T-helper 2 cell treated with Interferon-gamma antibody and Interleukin-4, amounts not matched to agents 100 ng/mL and 5 ng/mL, for 36 hours (primary cell): ENCODE measurements at regions not wholly inside any gene's neighbourhood (a gene's known extent, or its start where the extent isn't known, plus 50 kb on each side); places are given as distances from the start of the nearest gene placed in this dataset.

ENCODE experiments used
- intact Hi-C: fragments of 100-400 bp; cut with micrococcal nuclease; formaldehyde crosslinking; loops from one replicate; pipeline ENCODE4 v1.15.1; 2023

DNA sequence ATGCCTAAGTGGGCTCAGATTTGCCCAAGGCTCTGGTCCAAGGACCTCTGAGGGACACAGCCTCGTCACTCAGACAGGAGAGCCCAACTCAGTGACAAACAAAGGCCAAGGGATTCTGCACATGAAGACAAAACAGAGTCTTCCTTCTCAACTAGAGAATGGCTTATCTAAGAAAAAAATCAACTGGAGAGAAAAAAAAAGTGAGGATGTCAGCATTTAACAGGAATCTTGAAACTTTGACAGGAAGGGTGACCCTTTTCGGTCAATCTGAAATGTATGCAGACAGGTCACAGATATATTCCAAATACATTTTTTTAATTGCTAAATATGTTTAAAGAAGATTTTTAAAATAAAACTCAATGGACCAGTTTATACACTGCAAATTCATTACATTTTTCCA is 154.5 kb downstream of the ETS2 start:
- intact Hi-C loops = no loop called here

DNA sequence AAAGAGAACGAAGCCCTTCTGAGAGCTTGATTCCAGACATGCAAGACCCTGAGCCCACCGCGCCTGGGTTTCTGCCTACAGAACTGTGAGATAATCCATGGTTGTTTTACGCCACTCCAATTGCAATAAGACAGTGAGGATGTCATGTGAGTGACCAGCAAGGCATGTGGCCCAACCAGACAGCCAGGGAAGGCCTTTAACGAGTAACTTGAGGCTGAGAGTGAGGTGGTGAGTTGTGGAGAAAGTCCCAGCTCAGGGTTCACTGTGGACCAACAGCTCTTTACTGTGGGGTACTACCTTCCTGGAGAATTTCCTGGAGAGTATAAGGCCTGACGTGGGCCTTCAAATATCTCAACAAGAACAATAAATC is 153.9 kb downstream of the ETS2 start:
- intact Hi-C loops = loop anchor here (1.0 kb wide), 1 partner anchor 26 kb away; no protein-coding TSS in a partner anchor

GRCh38 chr21:38958940-38959691 is 153.4 kb downstream of the ETS2 start:
- intact Hi-C loops = loop anchor here (1.0 kb wide), 1 partner anchor 26 kb away; no protein-coding TSS in a partner anchor

- intact Hi-C loops = no loop called here
These were observed 152.6 kb downstream of the ETS2 start for GRCh38 chr21:38958323-38958705.

DNA sequence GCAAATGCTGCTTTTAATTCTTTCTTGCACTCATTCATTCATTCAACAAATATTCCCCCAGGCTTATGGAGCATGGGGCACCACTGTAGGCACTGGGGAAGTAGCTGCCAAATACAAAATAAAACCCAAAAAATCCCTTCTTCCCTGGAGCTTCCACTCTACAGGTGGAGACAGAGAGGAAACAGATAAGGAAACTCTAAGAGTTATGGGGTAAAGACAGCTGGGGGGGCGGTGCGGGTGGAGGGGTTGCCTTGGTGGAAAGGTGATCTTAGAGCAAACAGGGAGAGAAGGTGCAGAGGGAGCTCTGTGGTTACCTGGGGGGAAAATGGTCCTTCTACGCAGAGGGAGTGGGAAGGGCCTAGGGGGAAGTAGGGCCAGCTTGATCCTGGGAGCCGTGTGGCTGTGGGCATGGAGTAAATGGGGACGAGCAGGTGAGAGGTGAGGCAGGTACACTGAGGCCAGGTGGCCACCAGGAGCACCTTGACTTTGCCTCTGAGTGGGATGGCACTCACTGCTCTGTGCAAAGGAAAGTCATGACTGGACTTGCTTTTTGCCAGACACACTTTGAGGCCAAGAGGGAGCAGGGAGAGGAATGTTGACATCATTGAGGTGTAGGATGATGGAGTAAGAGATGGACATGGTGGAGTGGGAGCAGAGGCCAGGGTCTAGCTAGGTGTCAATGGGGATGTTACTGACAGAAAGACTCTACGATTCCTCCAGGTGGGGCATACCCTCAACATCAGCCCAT is 152.0 kb downstream of the ETS2 start:
- intact Hi-C loops = loop anchor here (2.0 kb wide), 1 partner anchor 19 kb away; no protein-coding TSS in a partner anchor

DNA sequence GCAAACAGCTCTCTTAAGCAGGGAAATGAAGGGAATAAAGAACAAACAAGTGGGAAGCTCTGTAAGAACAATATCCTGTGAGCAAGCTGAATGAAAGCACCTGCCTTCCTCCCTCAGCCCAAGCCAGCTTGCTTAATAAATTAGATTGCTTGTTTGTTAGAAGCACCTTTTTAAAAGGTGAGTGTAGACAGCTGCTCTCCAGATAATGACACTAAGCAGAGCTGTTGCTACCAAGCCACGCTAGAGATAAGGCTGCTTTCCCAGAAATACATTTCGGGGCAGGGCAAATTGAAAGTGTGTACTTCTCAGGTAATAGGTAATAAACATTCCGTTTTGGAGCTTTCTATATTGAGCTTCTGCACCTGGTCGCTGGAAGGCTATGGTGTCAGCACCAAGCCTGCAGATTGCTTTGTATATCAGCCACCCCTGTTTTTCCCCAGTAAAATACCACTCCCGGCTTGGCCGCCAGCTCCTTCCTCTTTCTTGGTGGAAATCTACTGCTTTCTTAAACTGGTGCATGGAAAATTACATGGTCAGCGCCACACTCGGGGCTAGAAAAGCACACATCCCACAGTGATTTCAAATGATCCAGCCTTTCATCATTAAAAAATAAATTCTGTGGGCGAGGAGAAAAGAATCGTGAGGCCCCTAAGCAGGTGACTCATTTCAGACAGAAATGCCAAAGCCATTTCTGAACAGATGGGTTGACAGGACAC is 151.3 kb downstream of the ETS2 start:
- intact Hi-C loops = loop anchor here (2.0 kb wide), 1 partner anchor 18 kb away; no protein-coding TSS in a partner anchor

DNA sequence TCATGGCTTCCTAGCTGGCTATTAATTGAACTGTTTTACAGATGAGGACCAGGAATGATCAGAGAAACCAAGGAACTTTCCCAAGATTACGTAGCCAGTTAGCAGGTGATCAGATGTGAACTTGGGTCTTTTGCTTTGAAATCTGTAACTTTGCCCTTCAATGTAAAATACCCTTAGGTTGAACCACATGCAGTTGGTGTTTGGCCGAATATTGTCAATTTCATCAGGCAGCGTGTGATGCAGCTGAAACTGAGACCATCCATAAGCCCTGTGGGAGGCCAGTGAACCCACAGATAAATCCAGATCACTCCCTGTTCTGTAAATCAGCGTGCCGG is 150.8 kb downstream of the ETS2 start:
- intact Hi-C loops = loop anchor here (2.0 kb wide), 1 partner anchor 18 kb away; no protein-coding TSS in a partner anchor

GRCh38 chr21:38956007-38956406 is 150.3 kb downstream of the ETS2 start:
- intact Hi-C loops = loop anchor here (2.0 kb wide), 1 partner anchor 17 kb away; no protein-coding TSS in a partner anchor

- intact Hi-C loops = no loop called here
These were observed 149.8 kb downstream of the ETS2 start for GRCh38 chr21:38955495-38955894.

GRCh38 chr21:38954588-38955004 is 148.9 kb downstream of the ETS2 start:
- intact Hi-C loops = no loop called here

DNA sequence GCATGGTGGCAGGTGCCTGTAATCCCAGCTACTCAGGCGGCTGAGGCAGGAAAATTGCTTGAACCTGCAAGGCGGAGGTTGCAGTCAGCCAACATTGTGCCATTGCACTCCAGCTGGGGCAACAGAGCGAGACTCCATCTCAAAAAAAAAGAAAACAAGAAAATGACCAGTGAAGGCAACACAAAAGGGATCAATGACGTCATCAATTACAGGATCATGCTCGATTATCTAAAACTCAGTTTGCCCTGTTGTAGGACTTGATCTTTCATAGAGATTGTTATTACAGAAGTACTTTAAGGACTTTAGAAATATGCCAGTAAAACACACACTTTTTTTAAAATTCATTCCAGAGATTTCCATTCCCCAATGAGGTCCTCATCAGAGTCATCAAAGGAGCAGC is 147.8 kb downstream of the ETS2 start:
- intact Hi-C loops = no loop called here

DNA sequence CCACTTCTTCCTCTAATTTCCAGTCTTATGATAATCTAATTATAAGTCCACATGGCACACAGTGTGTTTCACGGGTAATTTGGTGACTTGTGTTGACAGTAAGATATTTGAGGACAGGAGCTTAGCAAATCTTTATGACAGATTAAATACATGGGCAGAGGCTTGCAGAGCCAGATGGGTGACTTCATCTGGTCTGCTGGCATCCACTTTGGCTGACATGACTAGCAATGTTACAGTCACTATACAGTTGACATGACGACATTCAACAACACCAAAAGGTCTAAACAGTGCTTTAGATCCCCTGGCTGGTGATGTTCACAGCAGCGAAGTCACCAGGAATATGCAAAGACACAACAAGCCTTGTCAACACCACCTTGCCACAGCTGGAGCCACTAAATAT is 147.2 kb downstream of the ETS2 start:
- intact Hi-C loops = no loop called here

GRCh38 chr21:38951095-38951730 is 145.5 kb downstream of the ETS2 start:
- intact Hi-C loops = no loop called here

GRCh38 chr21:38950435-38951094 is 144.8 kb downstream of the ETS2 start:
- intact Hi-C loops = no loop called here

- intact Hi-C loops = no loop called here
These were observed 143.3 kb downstream of the ETS2 start for GRCh38 chr21:38949070-38949380.

- intact Hi-C loops = no loop called here
These were observed 142.8 kb downstream of the ETS2 start for GRCh38 chr21:38948377-38949069.

GRCh38 chr21:38945545-38946245 is 140.0 kb downstream of the ETS2 start:
- intact Hi-C loops = no loop called here

GRCh38 chr21:38944903-38945302 is 139.2 kb downstream of the ETS2 start:
- intact Hi-C loops = no loop called here

DNA sequence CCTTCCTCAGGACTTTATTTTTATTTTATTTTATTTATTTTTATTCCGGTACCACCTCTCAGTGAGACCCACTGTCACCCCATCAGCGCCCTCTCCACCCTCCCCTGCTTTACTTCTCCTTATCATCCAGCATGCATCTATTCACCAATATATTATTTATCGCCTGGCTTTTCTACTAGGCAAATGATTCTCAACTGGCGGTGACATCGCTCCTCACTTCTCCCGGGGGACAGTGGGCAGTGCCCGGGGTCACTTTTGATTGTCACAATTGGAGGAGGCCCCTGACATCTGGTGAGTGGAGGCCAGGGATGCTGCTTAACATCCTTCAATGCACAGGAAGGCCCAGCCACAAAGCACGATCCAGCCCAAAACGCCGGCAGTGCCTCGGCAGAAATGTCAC is 138.7 kb downstream of the ETS2 start:
- intact Hi-C loops = no loop called here

DNA sequence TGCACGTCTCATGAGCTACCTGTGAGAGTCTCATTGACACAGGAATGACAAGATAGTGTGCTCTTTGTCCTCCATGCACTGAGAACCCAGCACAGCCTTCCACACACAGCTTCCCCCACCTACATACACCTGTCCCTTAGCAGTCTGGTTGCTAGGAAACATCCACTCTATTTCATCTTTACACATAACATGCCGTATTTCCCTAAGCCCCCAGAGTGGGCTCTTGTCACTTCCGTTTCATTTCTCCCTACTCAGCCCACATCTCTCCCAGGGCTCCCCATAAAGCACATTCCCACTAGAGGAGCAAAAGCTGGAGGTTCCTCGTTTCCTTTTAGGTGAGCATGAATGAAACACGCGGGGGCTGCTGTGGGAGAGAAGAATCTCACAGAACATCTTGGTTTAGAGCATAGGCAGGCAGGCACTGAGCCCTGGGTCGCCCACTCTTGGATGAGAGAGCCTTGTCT is 137.1 kb downstream of the ETS2 start:
- intact Hi-C loops = no loop called here
